GM12878 (cell line): ENCODE measurements at regions not wholly inside any gene's neighbourhood (a gene's known extent, or its start where the extent isn't known, plus 50 kb on each side); places are given as distances from the start of the nearest gene placed in this dataset.
"Not testable (repeated sequence)": the region's sequence is repeated elsewhere in the genome, so short reads cannot be mapped to it uniquely, and the experiment has no call there.

Source experiments
- BRCA1 ChIP-seq: IDR thresholded peaks from 2 replicates; pipeline ENCODE4 v1.6.1; 2011; ENCODE audit warnings: low read depth, low read length, improper control_type of control experiment
- CTCF ChIP-seq, 3 experiments: IDR thresholded peaks in 2 of 3; conservative IDR thresholded peaks in 1 of 3; 2 replicates each; pipeline ENCODE4 v1.5.1; 2011; ENCODE audit warnings: low read depth in 3 of 3, low read length in 3 of 3, mild to moderate bottlenecking in 3 of 3, control low read depth in 2 of 3, moderate library complexity in 2 of 3, inconsistent platforms in 1 of 3, mixed read lengths in 1 of 3; ENCODE audit not compliant: control insufficient read depth in 2 of 3, insufficient read depth in 1 of 3; ENCODE audit errors: extremely low read depth in 1 of 3
- E2F8 ChIP-seq: fragments of 450-650 bp; IDR thresholded peaks from 2 replicates; pipeline ENCODE4 v1.6.1; 2018; ENCODE audit warnings: mild to moderate bottlenecking, low read depth, moderate library complexity; ENCODE audit not compliant: partially characterized antibody
- ETV6 ChIP-seq, 2 experiments: fragments of 450-650 bp in 1 of 2; IDR thresholded peaks in 1 of 2; conservative IDR thresholded peaks in 1 of 2; 2 replicates each; pipeline ENCODE4 v1.6.1; 2014; ENCODE audit warnings: antibody characterized with exemption in 1 of 2, borderline replicate concordance in 1 of 2, low read depth in 1 of 2, mild to moderate bottlenecking in 1 of 2, moderate library complexity in 1 of 2
- HCFC1 ChIP-seq: fragments of 150-350 bp; IDR thresholded peaks from 2 replicates; pipeline ENCODE4 v1.6.1; 2014; ENCODE audit warnings: low read length
- POLR2A ChIP-seq: IDR thresholded peaks from 2 replicates; pipeline ENCODE4 v1.6.1; 2011; ENCODE audit warnings: low read depth, mild to moderate bottlenecking, low read length
- POLR2AphosphoS5 ChIP-seq: IDR thresholded peaks from 2 replicates; pipeline ENCODE4 v1.6.1; 2011; ENCODE audit warnings: mild to moderate bottlenecking, low read length, inconsistent platforms
- RUNX3 ChIP-seq: IDR thresholded peaks from 2 replicates; pipeline ENCODE4 v1.6.1; 2012; ENCODE audit warnings: low read length, inconsistent platforms
- USF2 ChIP-seq: IDR thresholded peaks from 2 replicates; pipeline ENCODE4 v1.6.1; 2011; ENCODE audit warnings: low read depth, low read length, improper control_type of control experiment, borderline replicate concordance
- YY1 ChIP-seq: IDR thresholded peaks from 2 replicates; pipeline ENCODE4 v1.6.1; 2011; ENCODE audit warnings: low read depth, mild to moderate bottlenecking, low read length
- ZBTB33 ChIP-seq: fragments of 450-650 bp; IDR thresholded peaks from 2 replicates; pipeline ENCODE4 v1.6.1; 2017; ENCODE audit warnings: mild to moderate bottlenecking
- TF ChIP-seq, protein P1 (sequence below): fragments of 450-650 bp; IDR thresholded peaks from 2 replicates; pipeline ENCODE4 v1.6.1; 2014; ENCODE audit warnings: mild to moderate bottlenecking
- TF ChIP-seq, protein P2 (sequence below): fragments of 450-650 bp; conservative IDR thresholded peaks from 2 replicates; pipeline ENCODE4 v1.6.1; 2017; ENCODE audit warnings: mild to moderate bottlenecking, moderate library complexity

GRCh38 chr16:18263046-18263445, 73.5 kb downstream of the NPIPA8 start:
- TF ChIP-seq, protein P1, sequence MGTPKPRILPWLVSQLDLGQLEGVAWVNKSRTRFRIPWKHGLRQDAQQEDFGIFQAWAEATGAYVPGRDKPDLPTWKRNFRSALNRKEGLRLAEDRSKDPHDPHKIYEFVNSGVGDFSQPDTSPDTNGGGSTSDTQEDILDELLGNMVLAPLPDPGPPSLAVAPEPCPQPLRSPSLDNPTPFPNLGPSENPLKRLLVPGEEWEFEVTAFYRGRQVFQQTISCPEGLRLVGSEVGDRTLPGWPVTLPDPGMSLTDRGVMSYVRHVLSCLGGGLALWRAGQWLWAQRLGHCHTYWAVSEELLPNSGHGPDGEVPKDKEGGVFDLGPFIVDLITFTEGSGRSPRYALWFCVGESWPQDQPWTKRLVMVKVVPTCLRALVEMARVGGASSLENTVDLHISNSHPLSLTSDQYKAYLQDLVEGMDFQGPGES: not testable (repeated sequence)
- TF ChIP-seq POLR2AphosphoS5; ZBTB33; HCFC1; USF2; E2F8; POLR2A; CTCF (IDR thresholded peaks at IDR 0.05 in 2 of 3, conservative IDR thresholded peaks at IDR 0.05 in 1 of 3; ENCODE audit: control insufficient read depth in 2 of 3, extremely low read depth in 1 of 3, insufficient read depth in 1 of 3, low read depth in 3 of 3, low read length in 3 of 3); RUNX3; YY1; ETV6 (conservative IDR thresholded peaks at IDR 0.05 in 1 of 2, IDR thresholded peaks at IDR 0.05 in 1 of 2; ENCODE audit: borderline replicate concordance in 1 of 2, low read depth in 1 of 2); BRCA1: not testable (repeated sequence)
- TF ChIP-seq, protein P2, sequence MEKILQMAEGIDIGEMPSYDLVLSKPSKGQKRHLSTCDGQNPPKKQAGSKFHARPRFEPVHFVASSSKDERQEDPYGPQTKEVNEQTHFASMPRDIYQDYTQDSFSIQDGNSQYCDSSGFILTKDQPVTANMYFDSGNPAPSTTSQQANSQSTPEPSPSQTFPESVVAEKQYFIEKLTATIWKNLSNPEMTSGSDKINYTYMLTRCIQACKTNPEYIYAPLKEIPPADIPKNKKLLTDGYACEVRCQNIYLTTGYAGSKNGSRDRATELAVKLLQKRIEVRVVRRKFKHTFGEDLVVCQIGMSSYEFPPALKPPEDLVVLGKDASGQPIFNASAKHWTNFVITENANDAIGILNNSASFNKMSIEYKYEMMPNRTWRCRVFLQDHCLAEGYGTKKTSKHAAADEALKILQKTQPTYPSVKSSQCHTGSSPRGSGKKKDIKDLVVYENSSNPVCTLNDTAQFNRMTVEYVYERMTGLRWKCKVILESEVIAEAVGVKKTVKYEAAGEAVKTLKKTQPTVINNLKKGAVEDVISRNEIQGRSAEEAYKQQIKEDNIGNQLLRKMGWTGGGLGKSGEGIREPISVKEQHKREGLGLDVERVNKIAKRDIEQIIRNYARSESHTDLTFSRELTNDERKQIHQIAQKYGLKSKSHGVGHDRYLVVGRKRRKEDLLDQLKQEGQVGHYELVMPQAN: not testable (repeated sequence)
